NCI-H2196 treated with DMSO at 0.1 percent for 48 hours (cell line): ENCODE measurements at regions not wholly inside any gene's neighbourhood (a gene's known extent, or its start where the extent isn't known, plus 50 kb on each side); places are given as distances from the start of the nearest gene placed in this dataset.

ENCODE experiments used
- DNase-seq: peaks from one replicate; lab custom pipeline; 2025; ENCODE audit not compliant: unreplicated experiment; lab: John Stamatoyannopoulos, UW

- no peak for DNase-seq
Observed at GRCh38 chr1:81409262-81409661, 391.5 kb upstream of the ADGRL2 start.

DNA sequence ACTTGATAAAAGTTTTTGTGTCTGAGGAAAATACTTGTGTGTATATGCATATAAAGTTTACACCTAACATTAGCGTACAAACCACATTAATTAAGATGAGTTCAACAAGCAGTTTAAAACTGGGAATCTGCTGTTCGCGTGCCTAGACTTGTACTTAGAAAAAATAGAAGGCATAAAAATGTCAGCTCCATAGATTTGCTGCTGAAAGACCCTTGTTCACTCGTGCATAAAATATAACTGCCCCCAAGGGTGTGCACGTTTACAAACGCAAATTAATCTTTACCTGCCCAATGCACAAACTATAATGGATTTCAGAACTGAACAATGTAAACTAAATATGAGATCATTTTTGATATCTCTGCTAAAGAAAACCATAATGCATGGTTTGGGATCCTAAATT, 392.3 kb upstream of the ADGRL2 start:
- DNase-seq: no peak

- DNase-seq: peak; percentile 24
Observed at GRCh38 chr1:81407000-81407821, 393.5 kb upstream of the ADGRL2 start.

DNA sequence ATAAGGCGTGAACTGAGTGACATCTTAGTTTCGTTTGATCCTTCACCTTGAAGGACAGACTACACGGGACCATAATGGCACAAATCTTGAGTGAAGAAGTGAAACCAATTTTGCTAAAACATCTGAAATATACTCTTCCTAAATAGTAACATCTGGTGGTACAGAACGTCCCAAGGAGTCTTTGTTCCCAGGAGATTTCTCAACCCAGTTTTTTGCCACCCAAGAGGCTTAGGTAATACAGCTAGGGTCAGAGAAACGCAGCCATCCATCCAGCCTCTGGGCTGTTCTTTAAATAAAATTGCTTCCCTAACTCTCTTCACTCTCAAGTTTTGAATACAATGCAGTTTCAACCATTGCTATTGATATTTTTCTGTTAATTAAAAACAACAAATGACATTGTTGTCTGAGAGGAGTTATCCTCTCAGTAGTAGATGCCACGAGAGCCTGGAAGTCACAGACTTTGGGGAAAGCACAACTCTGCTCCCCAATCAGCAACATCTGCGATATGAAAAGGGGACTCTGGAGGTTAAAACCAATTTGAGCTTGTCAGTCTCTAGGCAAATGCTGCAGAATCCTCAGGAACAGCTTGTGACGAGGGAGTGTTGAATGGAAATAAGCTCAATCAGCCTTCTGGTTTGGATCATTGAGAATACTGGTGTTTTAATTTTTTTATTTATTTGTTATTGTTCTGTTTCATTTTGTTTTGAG, 394.3 kb upstream of the ADGRL2 start:
- DNase-seq: no peak

GRCh38 chr1:81398041-81398440, 402.7 kb upstream of the ADGRL2 start:
- no peak for DNase-seq

DNA sequence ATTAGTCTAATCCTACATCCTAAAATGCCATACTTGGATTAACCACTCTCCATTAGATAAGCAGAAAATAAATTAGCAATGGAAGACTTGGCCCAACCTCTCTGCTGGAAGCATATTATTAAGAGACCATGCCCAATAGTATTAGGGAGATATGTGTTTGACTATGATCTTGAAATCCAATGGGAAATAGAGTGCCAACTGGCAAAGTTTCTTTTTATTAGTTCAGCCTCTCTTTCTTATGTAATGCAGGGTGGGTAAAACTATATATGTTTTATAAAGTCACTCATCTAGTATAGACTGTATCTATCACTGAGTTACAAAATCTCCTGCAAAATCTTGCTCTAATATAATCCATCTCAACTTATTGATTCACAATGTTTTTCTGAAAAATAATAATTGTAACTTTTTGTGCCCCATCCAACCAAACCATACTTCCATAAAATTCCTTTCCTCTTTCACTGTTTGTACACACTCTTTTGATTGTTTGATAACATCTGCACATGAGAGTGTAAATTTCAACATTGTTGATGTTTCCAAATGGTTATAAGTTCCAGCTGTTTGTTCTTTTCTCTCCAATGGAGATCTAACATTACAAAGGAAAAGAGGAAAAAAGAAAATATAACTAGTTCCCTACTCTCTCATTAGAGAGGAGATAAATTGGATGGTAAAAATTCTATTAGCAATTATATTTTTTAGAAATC, 408.1 kb upstream of the ADGRL2 start:
- DNase-seq: no peak

DNA sequence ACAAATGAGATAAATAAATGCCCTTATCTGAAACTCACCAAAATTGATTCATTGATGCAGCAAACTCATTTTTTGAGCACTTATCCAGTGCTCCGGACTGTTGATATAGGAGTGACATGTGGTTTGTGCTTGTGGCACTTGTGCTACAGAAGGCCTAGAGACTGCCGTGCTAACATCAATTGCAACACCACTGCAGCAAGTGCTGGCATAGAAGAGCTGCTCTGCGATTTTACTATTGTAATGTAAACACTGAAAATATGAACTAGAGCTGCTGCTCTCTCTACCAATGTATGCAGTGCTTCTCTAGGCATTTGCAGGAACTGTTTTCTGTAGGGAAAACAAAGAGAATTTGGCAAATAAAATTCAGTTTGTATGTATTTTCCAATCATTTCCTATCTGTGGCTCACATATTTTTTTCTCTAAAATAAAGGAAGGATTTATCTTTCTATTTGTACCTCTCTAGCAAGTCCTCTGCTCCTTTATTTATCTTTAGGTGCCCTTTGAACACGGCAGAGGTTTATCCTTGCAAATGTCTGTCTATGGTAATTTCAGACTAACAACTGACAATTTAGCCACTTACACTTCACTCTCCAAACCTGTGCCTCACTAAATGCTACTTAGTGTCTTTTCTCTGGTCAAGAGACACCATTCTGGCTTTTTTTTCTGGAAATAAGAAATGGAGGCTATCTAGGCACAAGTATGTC, 409.5 kb upstream of the ADGRL2 start:
- no peak for DNase-seq

DNA sequence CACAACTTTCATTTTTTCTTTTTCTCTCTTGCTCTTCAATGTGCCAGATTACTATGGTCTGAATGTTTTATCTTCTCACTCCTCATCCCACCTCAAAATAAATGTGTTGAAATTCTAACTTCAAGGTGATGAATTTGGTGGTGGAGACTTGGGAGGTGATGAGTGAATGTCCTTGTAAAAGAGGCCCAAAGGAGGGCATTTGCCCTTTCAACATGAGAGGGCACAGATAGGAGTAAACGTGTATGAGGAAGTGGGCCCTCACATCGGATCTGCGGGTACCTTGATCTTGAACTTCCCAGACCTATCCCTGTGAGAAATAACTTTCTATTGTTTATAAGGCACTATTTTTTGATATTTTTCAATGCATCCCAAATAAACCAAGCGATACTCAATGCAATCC, 412.3 kb upstream of the ADGRL2 start:
- DNase-seq: no peak

GRCh38 chr1:81387446-81387845, 413.3 kb upstream of the ADGRL2 start:
- no peak for DNase-seq

DNA sequence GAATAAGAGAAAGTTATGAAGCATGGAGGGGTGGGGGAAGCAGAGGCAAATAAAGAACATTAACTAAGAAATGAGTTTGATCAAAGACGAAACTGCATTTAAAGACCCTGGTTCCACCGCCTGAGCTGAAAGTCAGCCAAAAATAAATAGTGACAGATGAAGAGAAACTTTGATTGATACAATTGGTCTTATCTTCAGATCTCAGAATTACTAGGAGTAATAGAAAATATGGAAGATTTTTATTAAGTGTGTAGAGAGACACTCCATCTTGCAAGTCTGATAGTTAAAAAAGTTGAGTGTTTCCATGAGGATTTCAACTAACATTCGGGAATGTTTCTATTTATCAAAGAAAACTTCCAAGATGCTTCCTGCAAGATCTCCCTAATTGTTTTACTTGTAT, 418.2 kb upstream of the ADGRL2 start:
- no peak for DNase-seq

- no peak for DNase-seq
Observed at GRCh38 chr1:81381881-81382280, 418.9 kb upstream of the ADGRL2 start.

GRCh38 chr1:81380436-81380835, 420.3 kb upstream of the ADGRL2 start:
- DNase-seq: no peak

- DNase-seq: no peak
Observed at GRCh38 chr1:81379430-81379829, 421.3 kb upstream of the ADGRL2 start.

- no peak for DNase-seq
Observed at GRCh38 chr1:81377406-81377805, 423.3 kb upstream of the ADGRL2 start.

GRCh38 chr1:81375884-81376548, 424.7 kb upstream of the ADGRL2 start:
- DNase-seq: no peak

- no peak for DNase-seq
Observed at GRCh38 chr1:81374481-81374880, 426.3 kb upstream of the ADGRL2 start.

- no peak for DNase-seq
Observed at GRCh38 chr1:81371864-81372263, 428.9 kb upstream of the ADGRL2 start.

DNA sequence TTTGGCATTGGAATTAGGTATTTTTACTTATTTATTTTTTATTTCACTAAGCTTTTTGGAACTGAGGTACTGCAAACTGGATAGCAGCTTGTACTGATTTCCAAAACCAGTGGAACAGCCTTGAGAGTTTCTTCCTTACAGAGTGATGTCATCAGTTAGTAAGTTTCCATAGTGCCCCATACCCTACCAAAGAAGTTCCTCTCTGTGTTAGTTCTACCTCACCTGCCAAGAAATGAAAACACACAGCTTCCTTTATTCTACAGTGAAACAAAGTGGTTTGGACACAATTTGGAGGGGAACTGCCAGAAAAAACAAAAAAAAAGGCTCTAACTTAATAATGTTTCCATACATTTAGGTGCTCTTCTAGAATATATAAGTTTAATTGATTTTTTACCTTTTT, 430.9 kb upstream of the ADGRL2 start:
- DNase-seq: no peak

DNA sequence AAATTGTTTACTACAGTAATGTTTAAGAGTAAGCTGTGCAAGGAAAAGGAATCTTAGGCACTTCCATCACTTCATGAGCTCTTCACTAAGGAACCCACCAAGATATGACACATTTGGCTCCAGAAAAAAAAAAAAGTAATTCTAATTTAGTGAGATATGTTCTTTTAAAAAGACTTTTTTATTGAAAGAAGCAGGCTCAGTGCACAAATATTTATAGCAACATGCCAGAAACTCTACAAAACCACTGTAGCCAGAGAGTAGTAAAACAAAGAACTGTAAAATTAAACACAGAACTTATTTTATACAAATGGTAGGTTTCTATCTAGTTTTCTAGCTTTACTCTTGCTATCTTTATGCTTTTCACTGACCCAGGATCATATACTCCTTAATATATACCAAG, 434.6 kb upstream of the ADGRL2 start:
- DNase-seq: no peak

DNA sequence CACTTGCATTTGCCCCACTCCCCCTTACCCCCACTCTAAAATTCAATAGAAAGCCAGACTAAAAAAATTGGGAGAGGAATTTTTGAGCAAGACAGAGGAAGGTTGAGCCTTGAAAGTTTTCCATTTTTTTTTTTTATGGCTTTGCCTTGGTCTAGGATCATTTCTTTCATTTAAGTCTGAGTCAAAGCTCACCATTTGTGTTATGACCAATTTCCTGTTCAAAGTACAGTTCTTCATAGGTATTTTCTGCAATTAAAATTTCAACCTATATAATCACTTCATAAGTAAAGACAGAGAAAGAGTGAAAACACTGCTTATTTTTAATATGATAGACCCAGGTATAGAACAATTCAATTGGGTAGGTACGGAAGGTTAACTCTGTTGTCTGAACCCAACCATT, 436.6 kb upstream of the ADGRL2 start:
- no peak for DNase-seq

DNA sequence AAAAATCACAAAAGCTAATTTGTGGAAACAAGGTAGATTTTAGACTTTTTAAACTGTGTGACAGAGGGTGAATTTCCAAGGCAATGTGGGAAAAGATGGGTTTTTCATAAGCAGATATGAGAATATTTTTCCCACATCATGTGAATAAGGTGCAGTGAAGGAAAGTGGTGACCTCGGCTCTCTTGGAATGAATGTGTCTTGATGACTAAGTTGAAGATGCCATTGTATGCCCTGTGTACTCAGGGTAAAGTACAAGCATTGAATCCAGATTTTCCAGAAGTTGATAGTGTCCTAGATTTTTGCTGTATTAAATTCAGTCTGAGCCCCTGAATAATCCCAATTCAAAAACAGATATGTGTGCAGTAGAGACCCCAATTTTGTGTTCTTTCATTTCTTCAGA, 442.6 kb upstream of the ADGRL2 start:
- no peak for DNase-seq
